ENCODE measurements at regions not wholly inside any gene's neighbourhood (a gene's known extent, or its start where the extent isn't known, plus 50 kb on each side); places are given as distances from the start of the nearest gene placed in this dataset.

DNA sequence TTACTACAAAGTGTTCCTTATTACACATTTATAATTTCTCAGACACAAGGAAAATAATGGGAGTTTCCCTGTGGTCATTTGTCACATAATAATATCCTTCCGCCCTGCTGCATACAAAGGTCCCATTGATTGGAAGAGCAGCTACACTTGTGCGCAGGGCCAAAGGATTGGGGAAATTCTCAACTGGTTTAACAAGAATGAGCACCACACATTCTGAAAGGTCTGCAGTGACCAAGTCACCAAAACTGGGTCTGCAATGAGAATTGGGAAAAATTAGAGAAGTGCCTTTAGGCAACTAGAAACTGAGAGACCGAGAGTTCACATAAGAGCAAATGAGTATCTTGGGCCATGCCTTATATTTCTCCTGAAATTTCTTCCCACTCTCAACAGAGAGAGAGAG is 98.2 kb upstream of the NR2F2 start:
- DNase-seq: no peak

- DNase-seq: no peak
Observed at GRCh38 chr15:96234109-96234892, 96.2 kb upstream of the NR2F2 start.

- DNase-seq: no peak
Observed at GRCh38 chr15:96237002-96237401, 93.5 kb upstream of the NR2F2 start.

GRCh38 chr15:96242761-96243160 is 87.7 kb upstream of the NR2F2 start:
- no peak for DNase-seq

GRCh38 chr15:96243701-96244100 is 86.8 kb upstream of the NR2F2 start:
- DNase-seq: no peak

DNA sequence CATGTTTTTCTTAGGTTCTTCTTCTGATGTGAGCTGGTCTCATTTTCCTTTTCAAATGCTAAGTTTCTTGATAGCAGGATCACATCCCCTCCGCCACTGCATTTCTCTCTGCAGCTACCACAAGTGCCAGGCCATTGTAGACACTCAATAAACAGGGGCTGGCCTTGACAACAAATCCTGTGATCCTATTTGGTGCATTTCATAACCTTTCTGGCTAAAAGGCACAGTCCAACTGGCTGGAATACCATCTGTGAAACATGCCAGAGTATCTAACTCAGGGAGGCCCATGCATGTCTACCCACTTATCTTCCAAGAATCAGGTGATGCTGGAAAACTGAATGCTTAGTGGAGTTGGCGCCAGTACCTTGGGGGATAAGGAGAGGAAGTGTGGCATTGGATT is 85.2 kb upstream of the NR2F2 start:
- no peak for DNase-seq

DNA sequence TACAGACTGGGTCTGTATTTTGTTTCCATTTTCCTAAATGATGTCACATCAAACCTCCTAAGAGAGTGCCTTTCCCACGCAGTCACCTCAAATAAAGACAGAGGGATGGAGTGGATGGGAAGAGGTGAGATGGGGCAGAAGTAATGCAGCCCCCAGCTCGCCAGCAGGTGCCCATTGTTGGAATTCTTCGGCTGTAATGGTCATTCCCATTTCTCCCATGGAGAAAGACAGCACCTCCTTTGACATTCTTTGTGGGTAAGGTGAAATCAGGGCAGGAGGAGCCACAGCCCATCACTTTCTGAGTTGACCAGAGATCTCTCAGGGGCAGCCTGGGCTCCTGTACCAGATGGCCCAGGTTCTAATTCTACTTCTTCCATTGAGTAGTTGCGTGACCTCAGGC is 84.4 kb upstream of the NR2F2 start:
- DNase-seq: no peak

GRCh38 chr15:96247621-96248305 is 82.7 kb upstream of the NR2F2 start:
- no peak for DNase-seq

DNA sequence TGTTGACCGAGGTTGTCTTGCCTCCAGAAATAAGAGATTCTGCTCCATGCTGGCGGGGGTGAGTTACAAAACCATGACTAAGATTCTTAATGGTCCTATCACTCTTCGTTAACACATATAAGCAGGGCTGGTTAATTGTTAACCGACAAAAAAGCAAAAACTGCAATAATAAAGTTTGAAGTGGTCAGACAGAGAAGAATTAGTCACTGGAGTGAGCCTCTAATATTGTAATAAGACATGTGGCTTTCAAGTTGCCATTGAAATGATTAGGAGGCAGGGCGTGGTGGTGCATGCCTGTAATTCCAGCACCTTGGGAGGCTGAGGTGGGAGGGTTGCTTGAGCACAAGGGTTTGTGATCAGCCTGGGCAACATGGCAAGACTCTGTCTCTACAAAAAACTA is 78.4 kb upstream of the NR2F2 start:
- DNase-seq: no peak

DNA sequence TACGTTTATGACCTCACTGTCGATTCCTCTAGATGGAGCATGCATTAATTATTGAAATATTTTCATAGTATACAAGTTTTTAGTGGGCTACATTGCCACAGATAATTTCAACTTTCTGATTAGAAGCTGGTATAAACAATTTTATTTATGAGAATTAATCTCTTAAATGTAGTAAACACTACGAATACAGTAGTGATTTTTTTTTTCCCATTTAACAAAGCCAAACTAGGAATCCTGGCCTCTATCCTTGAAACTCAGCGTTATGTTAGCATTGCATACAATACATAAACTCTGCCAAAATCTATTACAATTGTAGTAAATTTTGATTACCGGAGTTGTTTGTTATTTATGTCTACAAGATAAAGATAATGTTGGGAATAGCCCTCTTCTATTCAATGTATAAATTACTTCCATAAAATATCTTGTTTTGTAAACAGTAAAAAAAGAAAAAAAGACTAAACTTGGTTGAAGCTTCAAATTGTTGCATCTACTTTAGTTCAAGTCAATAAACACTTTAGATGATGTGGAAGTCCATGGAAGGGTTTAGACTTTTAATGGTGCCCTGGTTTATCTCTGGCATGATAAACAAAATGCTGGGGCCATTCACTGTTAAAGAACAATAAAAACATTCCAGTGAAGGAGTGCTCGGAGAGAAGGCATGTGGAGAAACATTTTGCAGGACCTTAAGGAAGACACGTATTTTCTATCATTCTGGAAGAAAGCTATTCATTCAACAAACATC is 77.3 kb upstream of the NR2F2 start:
- no peak for DNase-seq

GRCh38 chr15:96254173-96254572 is 76.3 kb upstream of the NR2F2 start:
- DNase-seq: no peak

DNA sequence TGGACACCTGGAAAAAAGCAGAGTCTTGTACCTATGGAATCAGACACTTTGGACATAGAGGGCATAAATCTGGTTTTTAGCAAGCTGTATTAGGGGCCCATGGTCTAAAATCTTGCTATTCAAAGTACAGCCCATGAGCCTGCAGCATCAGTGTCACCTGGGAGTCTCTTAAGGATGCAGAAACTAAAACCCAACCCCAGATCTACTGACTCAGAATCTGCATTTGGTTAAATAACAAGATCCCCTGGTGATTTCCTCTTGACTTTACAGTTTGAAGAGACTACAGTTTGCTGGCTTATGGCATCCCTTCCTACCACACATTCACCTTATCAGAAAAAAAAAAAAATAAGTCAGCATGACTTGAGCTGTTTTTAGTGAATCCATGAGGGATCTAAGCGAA is 74.9 kb upstream of the NR2F2 start:
- DNase-seq: no peak

DNA sequence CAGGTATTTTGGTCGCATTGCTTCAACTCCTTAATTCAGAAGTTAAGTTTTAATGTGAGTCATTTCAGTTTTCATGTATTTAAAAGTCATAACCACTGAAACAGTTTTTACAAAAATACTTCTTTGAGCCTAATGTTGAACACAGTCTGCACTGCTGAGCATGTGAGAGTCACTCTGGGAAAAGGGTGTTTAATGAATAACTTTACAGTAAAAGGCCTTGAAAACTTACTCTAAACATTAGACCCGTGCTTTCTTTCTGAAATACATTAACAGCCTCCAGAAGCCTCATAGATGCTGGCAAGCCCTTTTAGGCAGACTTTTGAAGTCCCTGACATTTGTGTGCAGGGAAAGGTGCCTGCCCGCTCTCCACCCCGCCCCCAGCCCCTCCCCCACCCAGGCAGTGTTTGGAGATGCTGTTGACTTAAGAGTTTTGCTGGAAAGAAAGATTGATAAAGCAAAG is 68.9 kb upstream of the NR2F2 start:
- DNase-seq: no peak

DNA sequence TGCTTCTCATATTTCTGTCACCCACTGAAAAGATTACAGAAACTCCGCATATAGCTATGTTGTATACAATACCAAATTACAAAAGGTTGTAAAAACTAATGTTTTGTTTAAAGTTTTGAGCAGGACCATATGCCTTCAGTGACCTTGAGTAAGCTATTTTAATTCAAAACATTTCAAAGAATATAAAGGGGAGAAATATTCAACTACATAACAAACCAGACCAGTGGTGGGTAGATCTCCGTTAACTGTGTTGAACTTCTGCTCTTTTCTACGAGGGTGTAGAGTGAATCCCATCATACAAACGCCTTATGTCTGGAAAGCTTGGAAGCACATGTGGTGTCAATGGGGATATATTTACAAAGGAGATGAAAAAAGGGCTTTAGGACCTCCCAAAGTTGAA is 68.4 kb upstream of the NR2F2 start:
- DNase-seq: no peak

- DNase-seq: no peak
Observed at GRCh38 chr15:96262549-96263489, 67.7 kb upstream of the NR2F2 start.

DNA sequence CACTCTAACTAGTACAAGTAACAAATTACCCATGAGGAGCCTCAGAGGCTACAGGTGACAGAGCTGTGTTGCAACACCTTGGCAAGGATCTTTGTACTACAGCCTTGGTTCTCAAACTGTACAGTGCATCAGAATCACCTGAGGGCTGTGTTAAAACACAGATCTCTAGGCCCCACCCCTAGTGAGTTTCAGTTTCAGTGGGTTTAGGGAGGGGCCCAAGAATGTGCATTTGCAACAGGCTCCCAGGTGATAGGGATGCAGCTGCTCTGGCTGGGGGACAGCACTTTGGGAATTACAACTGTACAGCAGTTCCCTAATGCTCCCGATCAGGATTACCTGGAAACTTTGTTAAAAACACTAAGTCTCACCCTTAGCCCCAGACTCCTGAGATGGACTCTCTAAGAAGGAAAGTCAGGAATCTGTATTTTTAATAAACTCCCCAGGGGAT is 66.1 kb upstream of the NR2F2 start:
- no peak for DNase-seq

DNA sequence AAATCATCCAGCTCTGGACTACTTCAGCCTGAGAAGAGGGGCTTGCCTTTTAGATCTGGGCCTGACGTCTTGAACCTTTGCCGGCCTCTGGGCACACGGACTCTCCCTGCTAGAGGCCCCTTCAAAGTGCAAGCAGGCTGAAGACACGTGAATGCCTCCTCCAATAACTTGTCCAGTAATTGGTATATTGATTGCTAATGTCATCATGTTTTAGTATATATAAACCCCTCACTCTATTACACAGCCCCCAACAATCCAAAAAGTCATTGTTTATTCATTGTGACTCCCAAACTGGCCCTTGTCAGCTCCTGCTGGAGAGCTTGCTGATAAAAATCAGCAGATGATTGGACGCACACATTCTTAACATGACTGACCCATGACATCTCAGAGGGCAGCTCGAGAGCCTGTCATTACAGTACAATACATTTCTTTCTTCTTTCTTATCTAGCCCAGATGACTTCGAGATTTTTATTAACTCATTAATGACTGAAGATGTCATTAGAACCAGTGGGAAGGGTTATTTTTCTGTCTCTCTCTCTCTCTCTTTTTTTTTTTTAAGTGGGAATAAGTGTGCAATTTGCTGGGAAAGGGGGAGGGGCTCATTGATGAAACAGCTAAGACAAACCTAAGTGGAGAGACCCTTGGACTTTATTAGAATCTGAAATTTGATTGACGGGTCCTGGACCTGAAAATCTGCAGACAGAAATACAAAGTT is 65.5 kb upstream of the NR2F2 start:
- no peak for DNase-seq

DNA sequence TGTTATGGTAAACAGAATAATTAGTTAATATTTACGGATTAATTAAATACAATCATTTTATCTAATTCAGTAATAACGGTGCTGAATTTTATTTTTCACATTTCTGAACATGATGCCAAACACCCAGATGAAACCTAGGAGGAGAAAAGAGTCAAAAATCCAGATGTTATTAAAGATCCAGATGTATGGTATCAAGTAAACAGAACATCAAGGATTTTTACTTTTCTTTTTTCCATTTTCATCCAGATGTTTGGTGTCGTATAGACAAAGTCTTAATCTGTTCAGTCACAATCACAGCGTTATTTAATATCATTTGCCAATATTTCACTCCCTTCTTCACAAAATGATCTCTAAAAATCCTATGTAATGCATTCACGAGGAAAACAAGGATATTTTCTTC is 64.0 kb upstream of the NR2F2 start:
- no peak for DNase-seq

DNA sequence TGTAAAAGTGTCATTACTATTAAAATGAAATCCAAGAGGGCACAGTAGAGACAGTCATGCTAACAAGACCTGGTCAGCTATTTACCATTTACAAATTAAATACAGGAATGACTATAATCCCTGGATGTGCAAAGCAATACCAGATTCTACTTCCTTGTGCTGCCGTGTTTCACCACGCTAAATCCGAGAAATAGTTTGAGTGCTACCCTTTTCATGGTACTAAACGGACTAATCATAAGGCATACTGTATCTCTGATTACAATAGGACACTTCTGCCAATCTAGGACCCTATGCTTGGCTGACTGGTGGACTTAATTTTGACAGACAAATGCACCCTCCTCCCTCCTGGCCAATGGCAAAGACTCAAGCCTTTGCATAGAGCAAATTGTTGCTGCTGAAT is 63.0 kb upstream of the NR2F2 start:
- DNase-seq: no peak

DNA sequence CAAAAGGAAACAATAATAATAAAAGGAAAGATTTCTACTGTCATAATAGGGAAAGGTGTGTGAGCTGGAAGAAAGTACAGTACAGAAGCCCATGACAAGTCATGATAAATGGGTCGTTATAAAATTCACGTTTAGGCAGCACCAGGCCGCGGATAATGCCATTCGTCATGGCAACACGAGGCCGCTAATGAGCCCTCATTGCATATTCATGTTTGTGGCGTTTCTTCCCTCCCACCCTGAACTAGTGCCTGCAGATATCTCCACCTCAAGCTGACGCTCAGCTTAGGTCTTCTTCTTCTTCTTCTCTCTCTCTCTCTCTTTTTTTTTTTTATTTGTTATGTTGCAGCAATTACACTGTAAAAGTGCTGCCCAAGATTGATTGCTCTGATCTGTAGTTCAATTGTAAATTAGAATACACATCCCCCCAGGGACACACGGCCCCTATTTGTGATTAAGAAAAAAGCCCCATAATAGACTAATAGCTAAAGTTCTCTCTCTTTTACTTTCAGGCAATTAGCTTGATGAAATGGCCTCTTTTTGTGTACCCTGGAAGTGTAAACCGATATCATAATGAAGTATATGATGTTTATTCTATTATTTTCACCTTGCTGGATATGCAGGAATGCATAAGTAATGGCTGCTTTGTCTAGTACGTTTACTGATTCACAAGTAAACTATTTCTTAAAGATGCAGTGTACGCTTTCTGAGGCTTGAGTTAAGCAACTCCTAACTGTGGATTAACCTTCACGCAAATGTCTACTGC is 61.9 kb upstream of the NR2F2 start:
- no peak for DNase-seq

DNA sequence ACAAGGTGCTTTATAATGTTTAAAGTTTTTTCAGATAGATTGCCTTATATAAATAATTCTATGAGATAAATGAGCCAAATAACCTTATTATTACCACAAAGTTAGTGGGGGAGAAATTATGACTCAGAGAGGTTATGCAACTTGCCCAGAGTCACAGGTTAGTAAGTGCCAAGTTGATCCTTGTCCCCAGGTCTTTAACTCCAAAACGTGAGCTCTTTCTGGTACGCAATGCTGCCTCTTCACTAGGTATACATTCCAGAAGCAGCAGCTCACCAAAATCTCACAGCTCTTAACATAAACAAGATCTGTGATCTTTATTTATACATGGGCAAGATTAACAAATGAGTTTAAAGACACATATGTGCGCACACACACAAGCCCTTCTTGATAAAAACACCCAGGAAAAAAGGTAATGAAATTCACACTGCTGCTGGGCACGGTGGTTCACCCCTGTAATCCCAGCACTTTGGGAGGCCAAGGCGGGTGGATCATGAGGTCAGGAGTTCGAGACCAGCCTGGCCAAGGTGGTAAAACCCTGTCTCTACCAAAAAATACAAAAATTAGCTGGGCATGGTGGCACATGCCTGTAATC is 59.8 kb upstream of the NR2F2 start:
- no peak for DNase-seq

Data from NCI-H2081 treated with DMSO at 0.1 percent for 48 hours (cell line).